ENCODE measurements at regions not wholly inside any gene's neighbourhood (a gene's known extent, or its start where the extent isn't known, plus 50 kb on each side); places are given as distances from the start of the nearest gene placed in this dataset.

DNA sequence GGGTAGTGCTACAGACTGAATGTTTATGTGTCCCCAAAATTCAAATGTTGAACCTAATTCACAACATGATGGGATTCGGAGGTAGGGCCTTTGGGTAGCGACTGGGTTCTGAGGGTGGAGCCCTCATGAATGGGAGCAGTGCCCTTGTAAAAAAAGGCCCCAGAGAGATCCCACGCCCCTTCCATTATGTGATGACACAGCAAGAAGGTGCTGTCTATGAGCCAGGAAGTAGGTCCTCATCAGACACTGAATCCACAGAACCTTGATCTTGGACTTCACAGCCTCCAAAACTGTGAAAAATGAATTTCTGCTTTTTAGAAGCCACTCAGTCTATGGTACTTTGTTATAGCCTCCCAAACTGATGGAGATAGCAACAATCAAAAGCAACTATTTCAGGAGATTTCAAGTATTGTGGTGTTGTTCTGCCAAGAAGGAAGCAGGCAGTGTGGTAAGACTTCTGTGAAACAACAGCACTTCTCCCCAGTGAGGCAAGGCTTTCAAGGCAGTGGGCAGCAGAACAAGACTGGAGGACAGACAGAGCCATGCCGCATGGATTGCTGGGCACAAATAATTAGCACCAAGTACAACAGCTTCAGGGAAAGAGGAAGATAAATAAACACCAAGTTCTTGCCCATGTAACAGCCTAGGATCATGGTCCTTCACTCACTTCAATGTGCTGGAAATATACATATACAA lies 76.1 kb downstream of the OR2K2 start:
- intact Hi-C loops (cut with DNase I): no loop called here
- Histone ChIP-seq H3K36me3 (replicated peaks in 1 of 2) (no peaks in the 10 kb centered on the region), H3K4me1 (replicated peaks in 1 of 2) (no peaks in the 10 kb centered on the region), H3K27me3 (no peaks in the 10 kb centered on the region), H3K9me3 (replicated peaks in 1 of 3) (no peaks in the 10 kb centered on the region), H3K27ac (no peak overlapping the region), H3K4me3 (no peak overlapping the region)
- WGBS, 4 donors: 70 to 79% (median 74%) methylated on average over 4 of the region's 4 CpGs
- no peak for TF ChIP-seq POLR2A (IDR thresholded peaks at IDR 0.05)
- TF ChIP-seq, protein P1, sequence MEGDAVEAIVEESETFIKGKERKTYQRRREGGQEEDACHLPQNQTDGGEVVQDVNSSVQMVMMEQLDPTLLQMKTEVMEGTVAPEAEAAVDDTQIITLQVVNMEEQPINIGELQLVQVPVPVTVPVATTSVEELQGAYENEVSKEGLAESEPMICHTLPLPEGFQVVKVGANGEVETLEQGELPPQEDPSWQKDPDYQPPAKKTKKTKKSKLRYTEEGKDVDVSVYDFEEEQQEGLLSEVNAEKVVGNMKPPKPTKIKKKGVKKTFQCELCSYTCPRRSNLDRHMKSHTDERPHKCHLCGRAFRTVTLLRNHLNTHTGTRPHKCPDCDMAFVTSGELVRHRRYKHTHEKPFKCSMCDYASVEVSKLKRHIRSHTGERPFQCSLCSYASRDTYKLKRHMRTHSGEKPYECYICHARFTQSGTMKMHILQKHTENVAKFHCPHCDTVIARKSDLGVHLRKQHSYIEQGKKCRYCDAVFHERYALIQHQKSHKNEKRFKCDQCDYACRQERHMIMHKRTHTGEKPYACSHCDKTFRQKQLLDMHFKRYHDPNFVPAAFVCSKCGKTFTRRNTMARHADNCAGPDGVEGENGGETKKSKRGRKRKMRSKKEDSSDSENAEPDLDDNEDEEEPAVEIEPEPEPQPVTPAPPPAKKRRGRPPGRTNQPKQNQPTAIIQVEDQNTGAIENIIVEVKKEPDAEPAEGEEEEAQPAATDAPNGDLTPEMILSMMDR (IDR thresholded peaks at IDR 0.05): no peak
- DNase-seq: peak in 3 of 7 donors; percentile 7 to 23 (median 12)

DNA sequence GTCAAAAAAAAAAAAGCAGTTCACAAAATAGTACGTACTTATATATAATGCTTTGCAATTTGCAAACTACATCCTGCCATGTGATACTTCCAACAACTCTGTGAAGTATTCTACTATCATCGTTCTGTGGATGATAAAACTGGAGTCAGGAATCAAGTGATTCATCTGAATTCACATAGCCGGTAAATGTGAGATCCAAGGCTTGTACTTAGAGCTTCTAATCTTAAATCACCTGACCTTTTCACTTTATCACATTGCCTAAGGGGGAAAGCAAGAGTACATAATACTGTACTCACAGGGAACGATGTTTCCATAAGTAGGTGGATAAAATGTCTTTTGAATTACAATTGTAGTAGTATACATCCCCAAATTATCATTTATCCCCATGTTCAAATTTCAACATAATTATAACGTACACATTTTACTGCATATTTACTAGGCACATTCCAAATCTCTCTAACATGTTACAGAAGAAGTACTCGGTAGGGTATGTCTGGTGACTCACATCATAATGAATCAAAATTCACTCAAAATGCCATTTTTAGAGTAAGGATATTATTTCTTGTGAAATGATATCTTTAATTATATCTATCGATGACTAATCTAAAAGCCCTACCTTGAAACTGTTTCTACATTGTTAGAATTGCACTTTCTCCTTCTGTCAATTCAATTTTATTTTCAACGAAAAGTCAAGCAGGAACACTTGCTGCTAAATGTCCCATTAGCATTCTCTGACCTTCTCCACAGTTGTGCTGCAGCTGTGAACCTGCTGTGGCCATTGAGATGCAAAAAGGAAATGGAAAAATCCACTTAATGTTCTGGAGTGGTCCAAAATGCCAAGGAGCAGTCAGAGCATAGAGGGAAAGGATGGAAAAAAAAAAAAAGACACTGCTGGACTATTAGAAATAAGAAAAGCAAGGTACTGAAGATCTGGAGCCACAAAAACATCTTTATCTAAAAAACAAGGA lies 78.9 kb downstream of the OR2K2 start:
- no peaks in the 10 kb centered on the region for H3K4me1 ChIP-seq (replicated peaks in 1 of 2)
- TF ChIP-seq POLR2A (IDR thresholded peaks at IDR 0.05): no peak
- TF ChIP-seq, protein P1 (IDR thresholded peaks at IDR 0.05): no peak
- 60 to 68% (median 66%) methylated on average over 8 of the region's 8 CpGs for WGBS, 4 donors
- intact Hi-C loops (cut with DNase I): no loop called here
- DNase-seq: no peak
- H3K36me3 ChIP-seq (replicated peaks in 1 of 2): no peaks in the 10 kb centered on the region
- H3K27ac ChIP-seq: no peak overlapping the region
- no peaks in the 10 kb centered on the region for H3K9me3 ChIP-seq (replicated peaks in 1 of 3)
- no peak overlapping the region for H3K4me3 ChIP-seq
- H3K27me3 ChIP-seq: no peaks in the 10 kb centered on the region

DNA sequence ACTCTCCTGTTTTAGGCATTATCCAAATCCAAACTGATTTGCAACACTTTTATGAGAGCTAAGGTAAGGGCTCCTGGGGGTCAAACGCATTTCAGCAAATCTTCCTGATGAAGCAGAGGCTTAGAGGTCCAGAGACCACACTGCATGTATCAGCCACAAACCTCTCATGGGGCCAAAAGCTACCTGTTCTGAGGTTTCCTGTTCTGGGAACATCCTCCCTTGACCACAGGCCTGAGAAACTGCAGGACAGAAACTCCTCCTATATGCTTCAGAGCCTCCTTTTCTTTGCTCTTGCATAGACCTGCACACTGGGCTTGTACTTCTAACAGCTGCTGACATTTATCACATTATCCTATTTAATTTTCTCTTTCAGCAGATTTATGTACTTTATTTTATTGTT lies 92.6 kb downstream of the OR2K2 start:
- intact Hi-C loops (cut with DNase I): no loop called here
- Histone ChIP-seq H3K27me3 (no peaks in the 10 kb centered on the region), H3K4me3 (no peak overlapping the region), H3K9me3 (replicated peaks in 1 of 3) (no peaks in the 10 kb centered on the region), H3K4me1 (replicated peaks in 1 of 2) (no peaks in the 10 kb centered on the region), H3K36me3 (replicated peaks in 1 of 2) (no peaks in the 10 kb centered on the region), H3K27ac (no peak overlapping the region)
- no peak for DNase-seq
- TF ChIP-seq POLR2A (IDR thresholded peaks at IDR 0.05): no peak
- TF ChIP-seq, protein P1 (IDR thresholded peaks at IDR 0.05): no peak
- WGBS, 4 donors: 43 to 87% (median 71%) methylated on average over 1 of the region's 1 CpG

DNA sequence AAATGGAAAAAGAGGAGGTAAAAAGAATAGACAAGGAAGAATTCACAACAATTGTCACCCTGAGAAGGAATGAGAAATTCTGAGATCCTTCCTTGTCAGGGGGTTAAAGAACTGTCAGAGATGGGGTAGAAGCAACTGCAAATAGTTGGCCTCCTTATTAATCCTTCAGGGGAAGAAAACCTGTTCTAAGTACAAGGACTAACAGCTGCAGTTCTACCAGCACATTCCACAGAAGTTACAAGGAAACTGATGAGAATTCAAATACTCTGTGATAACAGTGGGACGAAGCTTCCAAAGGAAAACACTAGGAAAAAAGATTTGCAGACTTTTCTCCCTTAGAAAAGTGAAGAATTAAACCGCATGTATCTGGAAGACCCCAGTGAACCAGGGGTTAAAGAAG lies 93.7 kb downstream of the OR2K2 start:
- Histone ChIP-seq H3K9me3 (replicated peaks in 1 of 3) (no peaks in the 10 kb centered on the region), H3K4me1 (replicated peaks in 1 of 2) (no peaks in the 10 kb centered on the region), H3K27ac (no peak overlapping the region), H3K4me3 (no peak overlapping the region), H3K36me3 (replicated peaks in 1 of 2) (no peaks in the 10 kb centered on the region), H3K27me3 (no peaks in the 10 kb centered on the region)
- TF ChIP-seq, protein P1 (IDR thresholded peaks at IDR 0.05): no peak
- no peak for TF ChIP-seq POLR2A (IDR thresholded peaks at IDR 0.05)
- DNase-seq: no peak
- intact Hi-C loops (cut with DNase I): no loop called here
- WGBS, 4 donors: 35 to 52% (median 43%) methylated on average over 2 of the region's 2 CpGs

Data from adrenal gland (tissue), 9 donors.